Lower lobe of right lung (tissue), 2 donors: ENCODE measurements at regions not wholly inside any gene's neighbourhood (a gene's known extent, or its start where the extent isn't known, plus 50 kb on each side); places are given as distances from the start of the nearest gene placed in this dataset.
"Not testable (repeated sequence)": the region's sequence is repeated elsewhere in the genome, so short reads cannot be mapped to it uniquely, and the experiment has no call there.

ENCODE experiments used
- ATAC-seq, 2 donors: fragments of 200-7000 bp; cut with Tn5 transposase; one replicate each; pipeline ENCODE4 v1.9.1; 2020 to 2022; ENCODE audit warnings: mild to moderate bottlenecking in 2 of 2, moderate library complexity in 2 of 2
- DNase-seq: peaks from one replicate; pipeline ENCODE4 v3.0.0-alpha.2; 2020
- H3K27ac ChIP-seq: fragments of 200-600 bp; one replicate; pipeline ENCODE4 v1.8.0; 2022
- H3K27me3 ChIP-seq: fragments of 200-600 bp; one replicate; pipeline ENCODE4 v1.8.0; 2022; ENCODE audit warnings: low read depth
- H3K36me3 ChIP-seq: fragments of 200-600 bp; one replicate; pipeline ENCODE4 v1.8.0; 2022; ENCODE audit warnings: mild to moderate bottlenecking
- H3K4me1 ChIP-seq: fragments of 200-600 bp; one replicate; pipeline ENCODE4 v1.8.0; 2022
- H3K4me3 ChIP-seq: fragments of 200-600 bp; one replicate; pipeline ENCODE4 v1.8.0; 2022; ENCODE audit warnings: mild to moderate bottlenecking
- H3K9me3 ChIP-seq: fragments of 200-600 bp; one replicate; pipeline ENCODE4 v1.8.0; 2022
- intact Hi-C: fragments of 100-400 bp; cut with DNase I; formaldehyde crosslinking; loops from one replicate; pipeline ENCODE4 v1.11.0; 2022
- TF ChIP-seq, protein P1 (sequence below): fragments of 200-600 bp; IDR thresholded peaks from one replicate; pipeline ENCODE4 v1.8.0; 2022; ENCODE audit warnings: antibody characterized with exemption, mild to moderate bottlenecking
- donor health status: DM: no; HTN: yes; CAD: no; lungs with severe emphysema.

DNA sequence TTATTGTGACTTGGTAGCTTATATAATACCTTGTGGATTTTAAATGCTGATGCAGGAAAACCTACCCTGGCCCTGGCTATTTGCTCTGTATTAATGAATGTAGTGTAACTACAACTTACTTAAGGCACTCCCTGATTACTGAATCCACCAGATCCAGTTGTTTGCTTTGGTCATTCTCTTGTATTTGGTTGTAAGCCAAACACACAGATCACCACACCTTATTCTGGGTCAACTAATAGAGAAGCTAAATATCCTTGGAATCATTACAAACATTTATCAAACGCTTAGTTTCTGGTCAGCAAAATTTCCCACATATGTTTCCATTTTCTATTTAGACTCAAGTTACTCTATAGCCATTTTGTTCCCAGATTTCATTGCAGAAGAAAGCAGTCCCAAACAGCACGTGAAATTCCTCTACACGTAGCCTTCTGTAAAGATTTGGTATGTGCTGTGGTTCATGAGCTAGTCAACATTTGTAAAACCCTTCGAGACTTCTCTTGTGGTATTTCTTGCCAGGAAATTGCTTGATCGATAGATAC, 322.6 kb downstream of the MEX3B start:
- Histone ChIP-seq H3K4me1 (no peaks in the 10 kb centered on the region), H3K36me3 (no peaks in the 10 kb centered on the region), H3K27me3 (no peaks in the 10 kb centered on the region), H3K4me3 (no peak overlapping the region), H3K27ac (no peak overlapping the region), H3K9me3 (no peaks in the 10 kb centered on the region)
- ATAC-seq (no peak), DNase-seq (no peak)
- TF ChIP-seq, protein P1, sequence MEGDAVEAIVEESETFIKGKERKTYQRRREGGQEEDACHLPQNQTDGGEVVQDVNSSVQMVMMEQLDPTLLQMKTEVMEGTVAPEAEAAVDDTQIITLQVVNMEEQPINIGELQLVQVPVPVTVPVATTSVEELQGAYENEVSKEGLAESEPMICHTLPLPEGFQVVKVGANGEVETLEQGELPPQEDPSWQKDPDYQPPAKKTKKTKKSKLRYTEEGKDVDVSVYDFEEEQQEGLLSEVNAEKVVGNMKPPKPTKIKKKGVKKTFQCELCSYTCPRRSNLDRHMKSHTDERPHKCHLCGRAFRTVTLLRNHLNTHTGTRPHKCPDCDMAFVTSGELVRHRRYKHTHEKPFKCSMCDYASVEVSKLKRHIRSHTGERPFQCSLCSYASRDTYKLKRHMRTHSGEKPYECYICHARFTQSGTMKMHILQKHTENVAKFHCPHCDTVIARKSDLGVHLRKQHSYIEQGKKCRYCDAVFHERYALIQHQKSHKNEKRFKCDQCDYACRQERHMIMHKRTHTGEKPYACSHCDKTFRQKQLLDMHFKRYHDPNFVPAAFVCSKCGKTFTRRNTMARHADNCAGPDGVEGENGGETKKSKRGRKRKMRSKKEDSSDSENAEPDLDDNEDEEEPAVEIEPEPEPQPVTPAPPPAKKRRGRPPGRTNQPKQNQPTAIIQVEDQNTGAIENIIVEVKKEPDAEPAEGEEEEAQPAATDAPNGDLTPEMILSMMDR: no peak
- intact Hi-C loops: no loop called here

DNA sequence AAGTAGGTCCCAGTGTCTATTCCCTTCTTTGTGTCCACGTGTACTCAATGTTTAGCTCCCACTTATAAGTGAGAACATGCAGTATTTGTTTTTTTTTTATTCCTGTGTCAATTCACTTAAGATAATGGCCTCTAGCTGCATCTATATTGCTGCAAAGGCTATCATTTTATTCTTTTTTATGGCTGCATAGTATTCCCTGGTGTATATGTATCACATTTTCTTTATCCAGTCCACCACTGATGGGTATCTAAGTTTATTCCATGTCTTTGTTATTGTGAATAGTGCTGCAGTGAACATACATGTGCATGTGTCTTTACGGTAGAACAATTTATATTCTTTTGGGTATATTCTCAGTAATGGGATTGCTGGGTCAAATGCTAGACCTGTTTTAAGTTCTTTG, 329.4 kb downstream of the MEX3B start:
- H3K4me3 ChIP-seq, H3K27ac ChIP-seq, DNase-seq, H3K36me3 ChIP-seq, H3K9me3 ChIP-seq, H3K4me1 ChIP-seq, intact Hi-C loops, H3K27me3 ChIP-seq, ATAC-seq: not testable (repeated sequence)

DNA sequence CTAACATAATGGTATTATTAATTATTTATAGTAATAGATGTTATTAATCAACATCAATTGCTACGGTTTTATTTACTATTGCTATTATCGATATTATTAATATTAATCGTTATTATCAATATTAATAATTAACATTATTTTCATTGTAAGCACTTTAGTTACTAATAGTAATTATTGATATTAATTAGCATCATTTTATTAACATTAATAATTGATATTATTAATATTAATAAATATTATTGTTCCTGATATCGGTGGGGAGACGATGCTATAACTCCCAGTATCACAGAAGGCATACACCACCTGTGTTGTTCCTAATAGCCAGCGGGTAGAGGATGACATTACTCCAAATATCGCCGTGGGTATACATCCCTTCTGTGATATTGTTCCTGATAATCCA, 335.5 kb downstream of the MEX3B start:
- ATAC-seq (no peak), DNase-seq (no peak)
- TF ChIP-seq, protein P1: no peak
- H3K27ac ChIP-seq: no peak overlapping the region
- intact Hi-C loops: no loop called here
- no peaks in the 10 kb centered on the region for H3K36me3 ChIP-seq
- no peaks in the 10 kb centered on the region for H3K27me3 ChIP-seq
- H3K4me1 ChIP-seq: no peaks in the 10 kb centered on the region
- H3K4me3 ChIP-seq: no peak overlapping the region
- no peaks in the 10 kb centered on the region for H3K9me3 ChIP-seq

DNA sequence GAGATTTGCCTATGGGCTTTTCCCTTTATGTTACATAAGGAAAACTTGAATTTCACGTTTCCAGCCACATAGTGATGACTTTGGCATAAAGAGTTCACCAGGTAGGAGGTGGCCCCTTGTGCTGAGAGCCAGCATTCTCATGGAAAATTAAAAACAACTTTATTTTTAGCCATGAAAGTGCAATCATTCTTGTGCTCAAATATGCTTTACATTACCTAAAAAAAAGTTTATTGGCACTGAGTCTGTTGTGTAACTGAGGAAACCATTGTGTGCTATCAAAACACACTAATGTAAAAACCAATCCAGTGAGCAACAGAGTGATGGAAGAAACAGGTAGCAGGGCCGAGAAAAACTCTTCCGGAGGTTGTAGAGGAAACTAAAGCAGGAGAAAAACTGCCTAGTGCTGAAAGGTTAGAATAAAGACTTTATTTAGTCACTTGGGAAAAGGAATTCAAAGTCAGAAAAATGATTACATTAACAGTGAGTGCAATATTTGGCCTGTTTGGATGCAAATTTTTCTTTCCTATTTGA, 332.9 kb upstream of the TMC3 start:
- H3K27me3 ChIP-seq, H3K4me3 ChIP-seq, intact Hi-C loops, DNase-seq, H3K27ac ChIP-seq, H3K4me1 ChIP-seq, ATAC-seq, H3K36me3 ChIP-seq, H3K9me3 ChIP-seq: not testable (repeated sequence)

DNA sequence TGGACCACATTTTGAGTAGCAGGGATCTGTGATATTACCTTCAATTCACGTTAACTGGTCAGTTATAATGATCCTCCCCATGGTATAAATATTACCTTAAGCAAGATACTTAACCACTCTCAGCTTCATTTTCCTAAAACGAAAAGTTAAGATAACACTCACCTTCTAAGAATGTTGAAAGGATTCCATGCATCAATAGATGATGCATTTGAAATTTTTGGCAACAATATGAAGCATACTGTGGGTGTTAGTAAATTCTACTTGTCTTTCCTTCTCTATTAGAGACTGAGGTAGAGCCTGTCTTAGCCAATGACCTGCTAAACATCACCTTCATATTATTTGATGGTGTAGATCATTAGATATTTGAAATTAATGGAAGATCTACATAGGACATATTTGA, 331.7 kb upstream of the TMC3 start:
- intact Hi-C loops, H3K4me1 ChIP-seq, H3K9me3 ChIP-seq, H3K27ac ChIP-seq, H3K27me3 ChIP-seq, H3K36me3 ChIP-seq, ATAC-seq, H3K4me3 ChIP-seq, DNase-seq: not testable (repeated sequence)

DNA sequence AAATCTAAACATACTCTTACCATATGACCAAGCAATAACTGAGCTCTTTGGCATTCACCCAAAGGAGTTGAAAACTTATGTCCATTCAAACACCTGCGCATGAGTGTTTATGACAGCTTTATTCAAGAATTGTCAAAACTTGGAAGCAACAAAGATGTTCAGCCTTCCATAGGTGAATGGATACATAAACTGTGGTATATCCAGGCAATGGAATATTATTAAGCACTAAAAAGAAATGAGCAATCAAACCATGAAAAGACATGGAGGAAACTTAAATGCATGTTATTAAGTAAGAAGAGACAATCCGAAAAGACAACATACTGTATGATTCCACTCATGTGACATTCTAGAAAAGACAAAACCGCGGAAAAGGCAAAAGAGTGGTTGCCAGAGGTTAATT, 312.0 kb upstream of the TMC3 start:
- ATAC-seq: no peak
- Histone ChIP-seq H3K36me3 (no peaks in the 10 kb centered on the region), H3K4me3 (no peak overlapping the region), H3K9me3 (peaks cover 9% of the 10 kb centered on the region), H3K27ac (no peak overlapping the region), H3K27me3 (no peaks in the 10 kb centered on the region), H3K4me1 (no peaks in the 10 kb centered on the region)
- DNase-seq: no peak
- intact Hi-C loops: no loop called here
- TF ChIP-seq, protein P1: no peak

DNA sequence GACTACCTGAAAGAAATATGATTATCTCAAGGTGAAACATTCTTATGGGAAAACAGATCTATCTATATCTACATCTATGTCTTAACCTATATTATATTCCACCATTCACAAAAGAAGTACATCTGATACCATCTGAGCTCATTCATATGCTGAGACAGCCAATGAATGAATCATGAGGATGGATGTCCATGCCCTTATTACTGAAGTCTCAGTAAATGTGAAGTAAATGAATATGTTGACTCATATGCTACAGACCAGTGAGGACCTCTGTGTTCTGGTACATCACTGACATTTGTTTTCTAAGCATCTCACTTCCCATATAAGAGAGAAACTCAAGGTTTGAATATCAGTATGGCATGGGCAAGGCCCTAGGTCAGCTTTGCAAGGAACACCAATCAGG, 311.2 kb upstream of the TMC3 start:
- no peak for DNase-seq
- Histone ChIP-seq H3K36me3 (no peaks in the 10 kb centered on the region), H3K4me3 (no peak overlapping the region), H3K9me3 (peaks cover 9% of the 10 kb centered on the region), H3K4me1 (no peaks in the 10 kb centered on the region), H3K27ac (no peak overlapping the region), H3K27me3 (no peaks in the 10 kb centered on the region)
- TF ChIP-seq, protein P1: no peak
- intact Hi-C loops: no loop called here
- ATAC-seq: no peak
